ENCODE measurements at regions not wholly inside any gene's neighbourhood (a gene's known extent, or its start where the extent isn't known, plus 50 kb on each side); places are given as distances from the start of the nearest gene placed in this dataset.

DNA sequence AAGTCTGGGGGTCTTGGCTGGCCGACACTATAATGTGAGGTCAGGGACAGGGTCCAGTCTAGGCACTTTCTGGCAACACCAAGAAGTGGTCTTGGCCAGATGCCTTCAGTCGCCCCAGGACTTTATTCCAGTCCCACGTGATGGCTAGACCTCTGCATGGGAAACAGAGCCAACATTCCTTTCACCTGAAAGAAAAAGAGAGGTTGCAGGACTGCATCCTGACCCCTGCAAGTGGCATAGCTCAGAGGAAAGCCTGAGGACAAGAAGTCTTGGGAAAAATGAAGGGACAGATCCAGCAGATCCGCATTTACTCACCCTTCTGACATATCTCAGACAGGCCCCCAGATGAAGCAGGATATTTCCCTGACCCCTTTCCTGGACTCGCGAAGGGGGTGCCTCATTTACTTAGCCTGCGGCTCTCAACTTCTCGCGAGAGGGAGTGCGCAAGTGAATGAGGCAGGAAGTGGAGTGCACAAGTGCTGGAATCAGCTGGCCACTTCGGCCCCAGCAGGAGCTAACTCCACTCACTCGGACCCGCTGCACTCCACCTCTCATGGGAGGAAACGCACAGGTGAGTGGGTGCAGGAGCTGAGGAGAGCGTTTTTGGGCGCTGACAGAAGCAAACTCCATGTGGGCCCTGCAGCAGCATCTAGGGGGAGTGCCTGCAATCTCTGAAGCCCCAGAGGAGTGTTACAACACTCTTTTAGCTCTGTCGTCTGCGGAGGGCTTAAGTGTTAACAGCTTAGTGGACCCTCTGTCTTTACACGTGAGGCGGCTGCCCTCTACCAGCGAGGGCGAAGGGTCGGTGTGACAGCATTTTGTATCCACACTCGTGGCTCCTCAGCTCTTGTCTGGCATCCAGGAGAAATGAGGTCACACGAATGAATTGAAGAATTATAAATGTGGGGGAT is 916.2 kb upstream of the GHITM start:
- Histone ChIP-seq H3K9me3 (replicated peaks in 1 of 2; ENCODE audit: control insufficient read depth in 2 of 2, insufficient read depth in 1 of 2, low read depth in 1 of 2, low read length in 2 of 2) (no peaks in the 10 kb centered on the region), H3K27me3 (ENCODE audit: control insufficient read depth in 3 of 3, insufficient read depth in 3 of 3, low read depth in 1 of 3, low read length in 3 of 3) (no peaks in the 10 kb centered on the region), H3K4ac (ENCODE audit: low read length) (no peak overlapping the region), H3K27ac (replicated peaks; ENCODE audit: low read length) (no peak overlapping the region), H4K8ac (ENCODE audit: low read depth, low read length) (no peak overlapping the region), H3K4me2 (ENCODE audit: insufficient read depth, low read length, poor library complexity, severe bottlenecking) (no peak overlapping the region), H3K79me1 (ENCODE audit: low read depth, low read length) (no peaks in the 10 kb centered on the region), H2BK5ac (ENCODE audit: low read length) (no peak overlapping the region), H2BK120ac (ENCODE audit: low read depth, low read length) (no peak overlapping the region), H3K18ac (ENCODE audit: low read length) (peak overlapping the region; percentile 82), H3K23ac (ENCODE audit: low read depth, low read length, poor library complexity) (no peak overlapping the region), H3K4me3 (ENCODE audit: low read length in 2 of 2) (no peak overlapping the region), H2AFZ (ENCODE audit: low read length) (peak overlapping the region; percentile 27), H3K14ac (ENCODE audit: low read length) (no peak overlapping the region), H2BK12ac (ENCODE audit: low read length) (peak overlapping the region; percentile 91), H4K91ac (ENCODE audit: low read depth, low read length, poor library complexity) (no peak overlapping the region), H2BK15ac (ENCODE audit: low read length) (no peak overlapping the region), H3K36me3 (replicated peaks in 1 of 2; ENCODE audit: control insufficient read depth in 2 of 2, insufficient read depth in 2 of 2, low read length in 2 of 2) (no peaks in the 10 kb centered on the region), H3K9ac (ENCODE audit: low read depth, low read length, poor library complexity) (no peak overlapping the region), H2AK5ac (ENCODE audit: low read depth, low read length) (no peak overlapping the region), H3K4me1 (ENCODE audit: control insufficient read depth in 2 of 2, insufficient read depth in 1 of 2, low read depth in 1 of 2, low read length in 2 of 2) (peaks cover 0 to 6% of the 10 kb centered on the region in 2 donors)
- whole genome bisulfite sequencing, 2 donors (ENCODE audit: extremely low coverage in 2 of 2, insufficient read length in 2 of 2, insufficient replicate concordance in 1 of 2): no CpG with 5 or more reads among the region's 25 CpGs
- no peak for DNase-seq (ENCODE audit: low spot score)

DNA sequence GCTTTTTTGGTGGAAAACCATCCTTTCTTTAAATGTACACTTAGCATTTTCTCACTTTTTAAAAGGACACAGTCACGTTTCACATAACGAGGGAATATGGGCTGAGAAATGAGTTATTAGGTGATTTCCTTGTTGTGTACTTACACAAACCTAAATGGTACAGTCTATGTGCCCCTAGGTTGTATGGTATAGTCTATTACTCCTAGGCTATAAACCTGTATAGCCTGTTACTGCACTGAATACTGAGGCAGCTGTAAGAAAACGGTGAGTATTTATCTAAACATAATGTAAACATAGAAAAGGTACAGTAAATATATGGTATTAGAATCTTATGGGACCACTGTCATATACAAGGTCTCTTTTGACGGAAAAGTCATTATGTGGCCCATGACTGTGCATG is 913.5 kb upstream of the GHITM start:
- no peak overlapping the region for H2AK5ac ChIP-seq (ENCODE audit: low read depth, low read length)
- no CpG with 5 or more reads among the region's 4 CpGs for WGBS, 2 donors (ENCODE audit: extremely low coverage in 2 of 2, insufficient read length in 2 of 2, insufficient replicate concordance in 1 of 2)
- H3K14ac ChIP-seq (ENCODE audit: low read length): no peak overlapping the region
- no peak overlapping the region for H4K91ac ChIP-seq (ENCODE audit: low read depth, low read length, poor library complexity)
- H2BK15ac ChIP-seq (ENCODE audit: low read length): no peak overlapping the region
- no peak overlapping the region for H3K4me2 ChIP-seq (ENCODE audit: insufficient read depth, low read length, poor library complexity, severe bottlenecking)
- H3K36me3 ChIP-seq (replicated peaks in 1 of 2; ENCODE audit: control insufficient read depth in 2 of 2, insufficient read depth in 2 of 2, low read length in 2 of 2): no peaks in the 10 kb centered on the region
- H3K27me3 ChIP-seq (ENCODE audit: control insufficient read depth in 3 of 3, insufficient read depth in 3 of 3, low read depth in 1 of 3, low read length in 3 of 3): no peaks in the 10 kb centered on the region
- no peak overlapping the region for H3K9ac ChIP-seq (ENCODE audit: low read depth, low read length, poor library complexity)
- H3K23ac ChIP-seq (ENCODE audit: low read depth, low read length, poor library complexity): no peak overlapping the region
- no peaks in the 10 kb centered on the region for H3K9me3 ChIP-seq (replicated peaks in 1 of 2; ENCODE audit: control insufficient read depth in 2 of 2, insufficient read depth in 1 of 2, low read depth in 1 of 2, low read length in 2 of 2)
- no peak overlapping the region for H2BK120ac ChIP-seq (ENCODE audit: low read depth, low read length)
- no peak overlapping the region for H2BK12ac ChIP-seq (ENCODE audit: low read length)
- H3K4ac ChIP-seq (ENCODE audit: low read length): no peak overlapping the region
- no peak overlapping the region for H3K18ac ChIP-seq (ENCODE audit: low read length)
- H3K4me1 ChIP-seq (ENCODE audit: control insufficient read depth in 2 of 2, insufficient read depth in 1 of 2, low read depth in 1 of 2, low read length in 2 of 2): peaks cover 0 to 4% of the 10 kb centered on the region in 2 donors
- H3K27ac ChIP-seq (replicated peaks; ENCODE audit: low read length): no peak overlapping the region
- no peaks in the 10 kb centered on the region for H3K79me1 ChIP-seq (ENCODE audit: low read depth, low read length)
- no peak overlapping the region for H3K4me3 ChIP-seq (ENCODE audit: low read length in 2 of 2)
- no peak for DNase-seq (ENCODE audit: low spot score)
- no peak overlapping the region for H2AFZ ChIP-seq (ENCODE audit: low read length)
- H2BK5ac ChIP-seq (ENCODE audit: low read length): no peak overlapping the region
- no peak overlapping the region for H4K8ac ChIP-seq (ENCODE audit: low read depth, low read length)

DNA sequence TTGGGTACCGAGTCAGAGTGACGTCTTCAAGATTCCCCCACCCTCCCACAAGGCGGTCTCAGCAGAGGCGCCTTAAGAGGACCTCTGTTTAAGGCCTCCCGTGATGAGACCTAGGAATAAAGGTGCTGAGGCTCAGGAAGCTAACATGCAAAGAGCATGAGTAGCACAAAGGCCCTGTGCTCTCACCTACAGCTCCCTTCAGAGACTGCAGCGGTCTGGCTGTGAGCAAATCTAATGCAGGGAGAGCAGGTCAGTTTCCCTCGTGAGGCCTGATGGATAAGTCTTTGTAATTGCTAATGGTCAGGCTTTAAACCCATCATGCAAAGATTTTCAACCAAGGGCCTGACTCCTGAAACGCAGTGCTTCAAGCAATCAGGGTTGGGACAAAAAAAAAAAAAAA is 909.3 kb upstream of the GHITM start:
- H4K91ac ChIP-seq (ENCODE audit: low read depth, low read length, poor library complexity): no peak overlapping the region
- H2AFZ ChIP-seq (ENCODE audit: low read length): no peak overlapping the region
- H3K23ac ChIP-seq (ENCODE audit: low read depth, low read length, poor library complexity): no peak overlapping the region
- H2BK12ac ChIP-seq (ENCODE audit: low read length): no peak overlapping the region
- H4K8ac ChIP-seq (ENCODE audit: low read depth, low read length): no peak overlapping the region
- H3K9ac ChIP-seq (ENCODE audit: low read depth, low read length, poor library complexity): no peak overlapping the region
- no peaks in the 10 kb centered on the region for H3K79me1 ChIP-seq (ENCODE audit: low read depth, low read length)
- no peak for DNase-seq (ENCODE audit: low spot score)
- no peaks in the 10 kb centered on the region for H3K36me3 ChIP-seq (replicated peaks in 1 of 2; ENCODE audit: control insufficient read depth in 2 of 2, insufficient read depth in 2 of 2, low read length in 2 of 2)
- H3K27me3 ChIP-seq (ENCODE audit: control insufficient read depth in 3 of 3, insufficient read depth in 3 of 3, low read depth in 1 of 3, low read length in 3 of 3): no peaks in the 10 kb centered on the region
- H3K18ac ChIP-seq (ENCODE audit: low read length): peak overlapping the region; percentile 2
- H3K4ac ChIP-seq (ENCODE audit: low read length): no peak overlapping the region
- H3K4me3 ChIP-seq (ENCODE audit: low read length in 2 of 2): no peak overlapping the region
- H3K4me1 ChIP-seq (ENCODE audit: control insufficient read depth in 2 of 2, insufficient read depth in 1 of 2, low read depth in 1 of 2, low read length in 2 of 2): no peaks in the 10 kb centered on the region
- no peak overlapping the region for H3K4me2 ChIP-seq (ENCODE audit: insufficient read depth, low read length, poor library complexity, severe bottlenecking)
- no peak overlapping the region for H2BK5ac ChIP-seq (ENCODE audit: low read length)
- no CpG with 5 or more reads among the region's 8 CpGs for WGBS, 2 donors (ENCODE audit: extremely low coverage in 2 of 2, insufficient read length in 2 of 2, insufficient replicate concordance in 1 of 2)
- H2BK15ac ChIP-seq (ENCODE audit: low read length): no peak overlapping the region
- H3K27ac ChIP-seq (replicated peaks; ENCODE audit: low read length): no peak overlapping the region
- no peaks in the 10 kb centered on the region for H3K9me3 ChIP-seq (replicated peaks in 1 of 2; ENCODE audit: control insufficient read depth in 2 of 2, insufficient read depth in 1 of 2, low read depth in 1 of 2, low read length in 2 of 2)
- H3K14ac ChIP-seq (ENCODE audit: low read length): no peak overlapping the region
- no peak overlapping the region for H2BK120ac ChIP-seq (ENCODE audit: low read depth, low read length)
- no peak overlapping the region for H2AK5ac ChIP-seq (ENCODE audit: low read depth, low read length)

DNA sequence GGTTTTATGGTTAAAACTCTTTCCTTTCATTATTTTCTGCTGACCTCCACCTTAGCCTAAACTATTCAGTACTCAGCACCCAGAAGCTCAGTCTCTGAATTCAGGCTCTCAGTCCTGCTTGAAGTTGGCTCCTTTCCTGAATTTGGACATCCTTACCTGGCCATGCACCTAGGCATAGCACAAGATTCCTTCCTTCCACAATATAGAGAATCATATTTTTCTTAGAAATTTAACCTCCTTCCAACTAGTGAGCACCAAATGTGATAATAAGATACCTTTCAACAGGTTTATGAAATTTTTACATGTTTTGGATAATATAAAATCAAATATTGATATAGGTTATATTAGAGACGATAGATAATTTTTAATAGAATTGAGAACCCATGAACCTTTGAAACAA is 905.6 kb upstream of the GHITM start:
- no CpG with 5 or more reads among the region's 1 CpG for WGBS, 2 donors (ENCODE audit: extremely low coverage in 2 of 2, insufficient read length in 2 of 2, insufficient replicate concordance in 1 of 2)
- H2BK15ac ChIP-seq (ENCODE audit: low read length): no peak overlapping the region

More for the DNA sequence above, 905.6 kb upstream of the GHITM start:
- Histone ChIP-seq H2BK120ac (ENCODE audit: low read depth, low read length) (no peak overlapping the region), H3K79me1 (ENCODE audit: low read depth, low read length) (no peaks in the 10 kb centered on the region), H3K9me3 (replicated peaks in 1 of 2; ENCODE audit: control insufficient read depth in 2 of 2, insufficient read depth in 1 of 2, low read depth in 1 of 2, low read length in 2 of 2) (no peaks in the 10 kb centered on the region), H2BK5ac (ENCODE audit: low read length) (no peak overlapping the region), H3K36me3 (replicated peaks in 1 of 2; ENCODE audit: control insufficient read depth in 2 of 2, insufficient read depth in 2 of 2, low read length in 2 of 2) (no peaks in the 10 kb centered on the region), H3K14ac (ENCODE audit: low read length) (no peak overlapping the region), H3K18ac (ENCODE audit: low read length) (no peak overlapping the region), H3K27ac (replicated peaks; ENCODE audit: low read length) (no peak overlapping the region), H3K4me2 (ENCODE audit: insufficient read depth, low read length, poor library complexity, severe bottlenecking) (no peak overlapping the region), H4K91ac (ENCODE audit: low read depth, low read length, poor library complexity) (no peak overlapping the region), H2AFZ (ENCODE audit: low read length) (no peak overlapping the region), H2BK12ac (ENCODE audit: low read length) (no peak overlapping the region), H3K9ac (ENCODE audit: low read depth, low read length, poor library complexity) (no peak overlapping the region), H4K8ac (ENCODE audit: low read depth, low read length) (no peak overlapping the region), H3K4me1 (ENCODE audit: control insufficient read depth in 2 of 2, insufficient read depth in 1 of 2, low read depth in 1 of 2, low read length in 2 of 2) (no peaks in the 10 kb centered on the region), H2AK5ac (ENCODE audit: low read depth, low read length) (no peak overlapping the region), H3K23ac (ENCODE audit: low read depth, low read length, poor library complexity) (no peak overlapping the region), H3K27me3 (ENCODE audit: control insufficient read depth in 3 of 3, insufficient read depth in 3 of 3, low read depth in 1 of 3, low read length in 3 of 3) (no peaks in the 10 kb centered on the region), H3K4ac (ENCODE audit: low read length) (no peak overlapping the region), H3K4me3 (ENCODE audit: low read length in 2 of 2) (no peak overlapping the region)
- DNase-seq (ENCODE audit: low spot score): no peak
